NB4 (cell line): ENCODE measurements at regions not wholly inside any gene's neighbourhood (a gene's known extent, or its start where the extent isn't known, plus 50 kb on each side); places are given as distances from the start of the nearest gene placed in this dataset.

Source experiments
- CTCF ChIP-seq: IDR thresholded peaks from one replicate; pipeline ENCODE4 v1.5.1; 2012; ENCODE audit warnings: low read depth, low read length
- MAX ChIP-seq: IDR thresholded peaks from 2 replicates; pipeline ENCODE4 v1.6.1; 2011; ENCODE audit warnings: low read depth, low read length
- POLR2A ChIP-seq: IDR thresholded peaks from 2 replicates; pipeline ENCODE4 v1.6.1; 2011; ENCODE audit warnings: mild to moderate bottlenecking; ENCODE audit not compliant: insufficient read length; ENCODE audit errors: extremely low read depth

- TF ChIP-seq POLR2A (no peak), CTCF (no peak), MAX (no peak)
Observed at GRCh38 chr4:29243054-29243453, 1477.1 kb upstream of the PCDH7 start.
